WTC11 (cell line): ENCODE measurements at regions not wholly inside any gene's neighbourhood (a gene's known extent, or its start where the extent isn't known, plus 50 kb on each side); places are given as distances from the start of the nearest gene placed in this dataset.

Source experiments
- ATF1 ChIP-seq: sonication (generic); formaldehyde crosslinking; IDR thresholded peaks from 2 replicates; pipeline ENCODE4 v1.8.1; 2023; ENCODE audit warnings: mild to moderate bottlenecking, moderate library complexity, missing genetic modification reagents
- CREB1 ChIP-seq: sonication (generic); formaldehyde crosslinking; IDR thresholded peaks from 2 replicates; pipeline ENCODE4 v1.8.0; 2023; ENCODE audit warnings: mild to moderate bottlenecking, missing genetic modification reagents
- FOXK1 ChIP-seq: sonication (generic); formaldehyde crosslinking; IDR thresholded peaks from 2 replicates; pipeline ENCODE4 v1.8.0; 2022; ENCODE audit warnings: mild to moderate bottlenecking, moderate library complexity, missing genetic modification reagents
- GABPB1 ChIP-seq: sonication (generic); formaldehyde crosslinking; IDR thresholded peaks from 2 replicates; pipeline ENCODE4 v1.8.1; 2023; ENCODE audit warnings: mild to moderate bottlenecking, missing genetic modification reagents
- JUN ChIP-seq: sonication (generic); formaldehyde crosslinking; IDR thresholded peaks from 2 replicates; pipeline ENCODE4 v1.8.0; 2023; ENCODE audit warnings: mild to moderate bottlenecking, missing genetic modification reagents
- NFE2L1 ChIP-seq: sonication (generic); formaldehyde crosslinking; IDR thresholded peaks from 2 replicates; pipeline ENCODE4 v1.8.1; 2023; ENCODE audit warnings: missing genetic modification reagents
- SMAD4 ChIP-seq: sonication (generic); formaldehyde crosslinking; IDR thresholded peaks from 2 replicates; pipeline ENCODE4 v1.8.0; 2022; ENCODE audit warnings: mild to moderate bottlenecking, missing genetic modification reagents
- ZBTB21 ChIP-seq: sonication (generic); formaldehyde crosslinking; IDR thresholded peaks from 2 replicates; pipeline ENCODE4 v1.8.1; 2023; ENCODE audit warnings: mild to moderate bottlenecking, missing genetic modification reagents, borderline replicate concordance
- ZNF121 ChIP-seq: sonication (generic); formaldehyde crosslinking; IDR thresholded peaks from 2 replicates; pipeline ENCODE4 v1.8.0; 2023; ENCODE audit warnings: missing genetic modification reagents
- ZNF219 ChIP-seq: sonication (generic); formaldehyde crosslinking; IDR thresholded peaks from 2 replicates; pipeline ENCODE4 v1.8.0; 2023; ENCODE audit warnings: missing genetic modification reagents, mild to moderate bottlenecking, borderline replicate concordance
- ZNF317 ChIP-seq: sonication (generic); formaldehyde crosslinking; IDR thresholded peaks from 2 replicates; pipeline ENCODE4 v1.8.1; 2023; ENCODE audit warnings: low read depth, mild to moderate bottlenecking, moderate library complexity, missing genetic modification reagents, borderline replicate concordance
- TF ChIP-seq, protein P1 (sequence below): fragments of 200-600 bp; IDR thresholded peaks from 2 replicates; pipeline ENCODE4 v1.8.0; 2022; ENCODE audit warnings: antibody characterized with exemption
- TF ChIP-seq, protein P2 (sequence below): sonication (generic); formaldehyde crosslinking; IDR thresholded peaks from 2 replicates; pipeline ENCODE4 v1.8.0; 2022; ENCODE audit warnings: mild to moderate bottlenecking, missing genetic modification reagents

DNA sequence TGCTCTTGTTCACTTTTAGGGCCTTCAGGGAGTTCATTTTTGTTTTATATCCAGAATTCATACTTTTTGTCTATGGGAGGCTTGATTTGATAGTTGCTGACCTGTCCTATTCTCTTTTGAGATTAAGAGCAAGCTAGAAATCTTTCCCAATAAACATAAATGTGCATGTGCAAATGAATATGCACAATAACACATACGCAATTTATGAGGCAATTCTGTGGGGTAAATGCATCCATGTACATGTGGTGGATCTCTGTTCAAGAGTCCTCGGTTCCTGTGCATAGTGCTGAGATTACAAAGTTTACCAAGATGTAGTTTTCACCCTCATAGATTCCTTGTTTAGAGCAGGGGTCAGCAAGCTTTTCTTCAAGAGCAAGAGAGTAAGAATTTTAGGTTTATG lies 640.7 kb downstream of the EDEM1 start:
- TF ChIP-seq JUN (CRISPR knock-in tag) (no peak), SMAD4 (CRISPR knock-in tag) (no peak), GABPB1 (CRISPR knock-in tag) (no peak), FOXK1 (CRISPR knock-in tag) (no peak), CREB1 (CRISPR knock-in tag) (no peak), ZNF317 (CRISPR knock-in tag) (no peak), NFE2L1 (CRISPR knock-in tag) (no peak), ZBTB21 (no peak), ATF1 (CRISPR knock-in tag) (no peak), ZNF121 (CRISPR knock-in tag) (no peak), ZNF219 (CRISPR knock-in tag) (no peak)
- TF ChIP-seq, protein P1, sequence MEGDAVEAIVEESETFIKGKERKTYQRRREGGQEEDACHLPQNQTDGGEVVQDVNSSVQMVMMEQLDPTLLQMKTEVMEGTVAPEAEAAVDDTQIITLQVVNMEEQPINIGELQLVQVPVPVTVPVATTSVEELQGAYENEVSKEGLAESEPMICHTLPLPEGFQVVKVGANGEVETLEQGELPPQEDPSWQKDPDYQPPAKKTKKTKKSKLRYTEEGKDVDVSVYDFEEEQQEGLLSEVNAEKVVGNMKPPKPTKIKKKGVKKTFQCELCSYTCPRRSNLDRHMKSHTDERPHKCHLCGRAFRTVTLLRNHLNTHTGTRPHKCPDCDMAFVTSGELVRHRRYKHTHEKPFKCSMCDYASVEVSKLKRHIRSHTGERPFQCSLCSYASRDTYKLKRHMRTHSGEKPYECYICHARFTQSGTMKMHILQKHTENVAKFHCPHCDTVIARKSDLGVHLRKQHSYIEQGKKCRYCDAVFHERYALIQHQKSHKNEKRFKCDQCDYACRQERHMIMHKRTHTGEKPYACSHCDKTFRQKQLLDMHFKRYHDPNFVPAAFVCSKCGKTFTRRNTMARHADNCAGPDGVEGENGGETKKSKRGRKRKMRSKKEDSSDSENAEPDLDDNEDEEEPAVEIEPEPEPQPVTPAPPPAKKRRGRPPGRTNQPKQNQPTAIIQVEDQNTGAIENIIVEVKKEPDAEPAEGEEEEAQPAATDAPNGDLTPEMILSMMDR = no peak
- TF ChIP-seq, protein P2, sequence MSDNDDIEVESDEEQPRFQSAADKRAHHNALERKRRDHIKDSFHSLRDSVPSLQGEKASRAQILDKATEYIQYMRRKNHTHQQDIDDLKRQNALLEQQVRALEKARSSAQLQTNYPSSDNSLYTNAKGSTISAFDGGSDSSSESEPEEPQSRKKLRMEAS = no peak
